HEK293 (cell line): ENCODE measurements at regions not wholly inside any gene's neighbourhood (a gene's known extent, or its start where the extent isn't known, plus 50 kb on each side); places are given as distances from the start of the nearest gene placed in this dataset.

Experiments used
- CTCF ChIA-PET: fragments of 350-600 bp; formaldehyde crosslinking; extraction: SDS; loops from one replicate; lab custom pipeline; 2021; ENCODE audit warnings: antibody characterized with exemption; lab: Yijun Ruan, JAX
- POLR2A ChIA-PET: fragments of 300-600 bp; formaldehyde crosslinking; extraction: SDS; loops from one replicate; lab custom pipeline; 2020; ENCODE audit warnings: antibody characterized with exemption, inconsistent platforms; lab: Yijun Ruan, JAX
- H3K27ac ChIP-seq: fragments of 200-500 bp; sonication (Bioruptor generic); 2 replicates; pipeline ENCODE4 v1.5.1; 2014; ENCODE audit warnings: low read depth, low read length, control low read depth, inconsistent platforms; ENCODE audit errors: extremely low read depth
- H3K36me3 ChIP-seq, 2 experiments: fragments of 200-500 bp in 1 of 2; sonication (Bioruptor generic) in 1 of 2; 1 replicate in 1 of 2; 2 replicates in 1 of 2; pipeline ENCODE4 v1.5.1; 2014 to 2017; ENCODE audit warnings: inconsistent platforms in 2 of 2, low read length in 2 of 2; ENCODE audit not compliant: control insufficient read depth in 2 of 2, insufficient read depth in 1 of 2
- H3K4me1 ChIP-seq: fragments of 200-500 bp; sonication (Bioruptor generic); 2 replicates; pipeline ENCODE4 v1.5.1; 2014; ENCODE audit warnings: mild to moderate bottlenecking, low read length, inconsistent platforms; ENCODE audit not compliant: control insufficient read depth, insufficient read depth
- H3K4me3 ChIP-seq: 2 replicates; pipeline ENCODE4 v1.5.1; 2011; ENCODE audit warnings: low read depth, mild to moderate bottlenecking, control low read depth, low read length, moderate library complexity
- H3K9me3 ChIP-seq: fragments of 200-500 bp; sonication (Bioruptor generic); 2 replicates; pipeline ENCODE4 v1.5.1; 2014; ENCODE audit warnings: low read depth, low read length, inconsistent platforms; ENCODE audit not compliant: control insufficient read depth, insufficient read depth
- ELK4 ChIP-seq: IDR thresholded peaks from 2 replicates; pipeline ENCODE4 v1.6.1; 2011; ENCODE audit warnings: mild to moderate bottlenecking, low read depth, low read length, borderline replicate concordance
- GLI2 ChIP-seq: fragments of 450-650 bp; formaldehyde crosslinking; IDR thresholded peaks from 2 replicates; pipeline ENCODE4; 2017; ENCODE audit warnings: missing biosample characterization, missing genetic modification characterization, low read depth, borderline replicate concordance
- GLI4 ChIP-seq: fragments of 450-650 bp; formaldehyde crosslinking; IDR thresholded peaks from 2 replicates; pipeline ENCODE4 v1.5.1; 2016; ENCODE audit warnings: missing biosample characterization, missing genetic modification characterization
- GLIS2 ChIP-seq: fragments of 450-650 bp; formaldehyde crosslinking; IDR thresholded peaks from 2 replicates; pipeline ENCODE4 v1.5.1; 2016; ENCODE audit warnings: missing biosample characterization, missing genetic modification characterization
- KLF16 ChIP-seq: fragments of 450-650 bp; formaldehyde crosslinking; IDR thresholded peaks from 2 replicates; pipeline ENCODE4 v1.5.1; 2017; ENCODE audit warnings: missing biosample characterization, missing genetic modification characterization
- REPIN1 ChIP-seq: fragments of 450-650 bp; formaldehyde crosslinking; IDR thresholded peaks from 2 replicates; pipeline ENCODE4 v1.5.1; 2017; ENCODE audit warnings: missing biosample characterization, missing genetic modification characterization, low read depth
- SALL2 ChIP-seq: fragments of 450-650 bp; formaldehyde crosslinking; IDR thresholded peaks from 2 replicates; pipeline ENCODE4 v1.5.0; 2017; ENCODE audit warnings: missing biosample characterization, mild to moderate bottlenecking, missing genetic modification characterization, borderline replicate concordance
- SP3 ChIP-seq: fragments of 450-650 bp; formaldehyde crosslinking; IDR thresholded peaks from 2 replicates; pipeline ENCODE4 v1.5.1; 2016; ENCODE audit warnings: missing biosample characterization, missing genetic modification characterization
- TSHZ1 ChIP-seq: fragments of 450-650 bp; formaldehyde crosslinking; IDR thresholded peaks from 2 replicates; pipeline ENCODE4 v1.5.1; 2016; ENCODE audit warnings: missing biosample characterization, missing genetic modification characterization, borderline replicate concordance
- ZBTB49 ChIP-seq: fragments of 450-650 bp; formaldehyde crosslinking; IDR thresholded peaks from 2 replicates; pipeline ENCODE4 v1.5.1; 2016; ENCODE audit warnings: missing biosample characterization, missing genetic modification characterization, low read depth
- ZFP3 ChIP-seq: fragments of 450-650 bp; formaldehyde crosslinking; IDR thresholded peaks from 2 replicates; pipeline ENCODE4 v1.5.1; 2016; ENCODE audit warnings: low read depth, missing biosample characterization, missing genetic modification characterization
- ZNF10 ChIP-seq: fragments of 450-650 bp; formaldehyde crosslinking; IDR thresholded peaks from 2 replicates; pipeline ENCODE4 v1.5.1; 2017; ENCODE audit warnings: missing biosample characterization, missing genetic modification characterization
- ZNF132 ChIP-seq: fragments of 450-650 bp; formaldehyde crosslinking; IDR thresholded peaks from 2 replicates; pipeline ENCODE4 v1.5.1; 2017; ENCODE audit warnings: missing biosample characterization, missing genetic modification characterization, borderline replicate concordance
- ZNF155 ChIP-seq: fragments of 450-650 bp; formaldehyde crosslinking; IDR thresholded peaks from 2 replicates; pipeline ENCODE4 v1.5.1; 2016; ENCODE audit warnings: missing biosample characterization, missing genetic modification characterization
- ZNF24 ChIP-seq: fragments of 450-650 bp; formaldehyde crosslinking; IDR thresholded peaks from 2 replicates; pipeline ENCODE4 v1.5.1; 2016; ENCODE audit warnings: missing biosample characterization, missing genetic modification characterization
- ZNF423 ChIP-seq: fragments of 450-650 bp; formaldehyde crosslinking; IDR thresholded peaks from 2 replicates; pipeline ENCODE4 v1.5.1; 2016; ENCODE audit warnings: missing biosample characterization, missing genetic modification characterization
- ZNF560 ChIP-seq: fragments of 450-650 bp; formaldehyde crosslinking; IDR thresholded peaks from 2 replicates; pipeline ENCODE4 v1.5.1; 2017; ENCODE audit warnings: missing biosample characterization, missing genetic modification characterization, borderline replicate concordance
- ZNF596 ChIP-seq: fragments of 450-650 bp; IDR thresholded peaks from 2 replicates; pipeline ENCODE4 v1.5.0; 2018; ENCODE audit warnings: missing biosample characterization, mild to moderate bottlenecking, missing genetic modification characterization, moderate library complexity
- ZNF629 ChIP-seq: fragments of 450-650 bp; formaldehyde crosslinking; IDR thresholded peaks from 2 replicates; pipeline ENCODE4 v1.5.1; 2017; ENCODE audit warnings: missing biosample characterization, missing genetic modification characterization
- ZNF701 ChIP-seq: fragments of 450-650 bp; formaldehyde crosslinking; IDR thresholded peaks from 2 replicates; pipeline ENCODE4 v1.5.1; 2016; ENCODE audit warnings: missing biosample characterization, missing genetic modification characterization
- ZNF791 ChIP-seq: fragments of 450-650 bp; formaldehyde crosslinking; IDR thresholded peaks from 2 replicates; pipeline ENCODE4 v1.5.1; 2016; ENCODE audit warnings: missing biosample characterization, missing genetic modification characterization
- ZNF837 ChIP-seq: fragments of 450-650 bp; formaldehyde crosslinking; IDR thresholded peaks from 2 replicates; pipeline ENCODE4 v1.5.1; 2016; ENCODE audit warnings: missing biosample characterization, missing genetic modification characterization
- ZNF843 ChIP-seq: fragments of 450-650 bp; formaldehyde crosslinking; IDR thresholded peaks from 2 replicates; pipeline ENCODE4 v1.5.1; 2016; ENCODE audit warnings: missing biosample characterization, missing genetic modification characterization

- TF ChIP-seq ZNF24 (tag by site-specific recombination), result no peak
- no peak for TF ChIP-seq ZNF155 (tag by site-specific recombination)
- TF ChIP-seq GLI4 (tag by site-specific recombination), result no peak
- no peak for TF ChIP-seq ZNF843 (tag by site-specific recombination)
- TF ChIP-seq ZNF701 (tag by site-specific recombination), result no peak
- TF ChIP-seq ZFP3, result no peak
- no peak for TF ChIP-seq ZNF132 (tag by site-specific recombination)
- TF ChIP-seq ZNF837 (tag by site-specific recombination), result no peak
- TF ChIP-seq KLF16 (tag by site-specific recombination), result no peak
- no peak for TF ChIP-seq ZNF423 (tag by site-specific recombination)
- no peak for TF ChIP-seq GLI2 (tag by site-specific recombination)
- no peak for TF ChIP-seq ZNF629 (tag by site-specific recombination)
- no peak for TF ChIP-seq SP3 (tag by site-specific recombination)
- TF ChIP-seq ZBTB49 (tag by site-specific recombination), result no peak
- no peaks in the 10 kb centered on the region for H3K9me3 ChIP-seq
- no peaks in the 10 kb centered on the region for H3K36me3 ChIP-seq
- H3K4me1 ChIP-seq, result no peaks in the 10 kb centered on the region
- ChIA-PET POLR2A (no interaction called here), CTCF (interaction anchor here (1.2 kb wide), 1 partner anchor 74 kb away, joined by 3 read pairs; no protein-coding TSS in a partner anchor)
- H3K4me3 ChIP-seq, result no peak overlapping the region
- H3K27ac ChIP-seq, result no peak overlapping the region
These were observed 55.9 kb upstream of the FGF3 start for GRCh38 chr11:69874984-69875624.

GRCh38 chr11:69876013-69876412, 56.8 kb upstream of the FGF3 start:
- CTCF ChIA-PET, result no interaction called here
- POLR2A ChIA-PET, result no interaction called here
- Histone ChIP-seq H3K9me3 (no peaks in the 10 kb centered on the region), H3K4me3 (no peak overlapping the region), H3K36me3 (no peaks in the 10 kb centered on the region)
- TF ChIP-seq ZNF423 (tag by site-specific recombination) (no peak), ZNF843 (tag by site-specific recombination) (no peak), SALL2 (tag by site-specific recombination) (no peak), ZNF560 (tag by site-specific recombination) (no peak), ZNF596 (tag by site-specific recombination) (no peak), TSHZ1 (tag by site-specific recombination) (no peak), ELK4 (no peak), ZNF10 (tag by site-specific recombination) (no peak), ZNF701 (tag by site-specific recombination) (no peak), GLIS2 (tag by site-specific recombination) (no peak), ZNF791 (no peak), REPIN1 (tag by site-specific recombination) (no peak)
- TF ChIP-seq, all 188 proteins: peak for 0
- H3K4me1 ChIP-seq, result no peaks in the 10 kb centered on the region
- no peak overlapping the region for H3K27ac ChIP-seq
